ENCODE measurements at regions not wholly inside any gene's neighbourhood (a gene's known extent, or its start where the extent isn't known, plus 50 kb on each side); places are given as distances from the start of the nearest gene placed in this dataset.
"Not testable (repeated sequence)": the region's sequence is repeated elsewhere in the genome, so short reads cannot be mapped to it uniquely, and the experiment has no call there.

GRCh38 chr15:62270216-62270921 is 105.3 kb upstream of the C2CD4B start:
- no peak for DNase-seq (ENCODE audit: low read depth in 2 of 3, low spot score in 2 of 3)

- no peak for DNase-seq (ENCODE audit: low read depth in 2 of 3, low spot score in 2 of 3)
Measured at GRCh38 chr15:62272290-62272689, 107.2 kb upstream of the C2CD4B start.

DNA sequence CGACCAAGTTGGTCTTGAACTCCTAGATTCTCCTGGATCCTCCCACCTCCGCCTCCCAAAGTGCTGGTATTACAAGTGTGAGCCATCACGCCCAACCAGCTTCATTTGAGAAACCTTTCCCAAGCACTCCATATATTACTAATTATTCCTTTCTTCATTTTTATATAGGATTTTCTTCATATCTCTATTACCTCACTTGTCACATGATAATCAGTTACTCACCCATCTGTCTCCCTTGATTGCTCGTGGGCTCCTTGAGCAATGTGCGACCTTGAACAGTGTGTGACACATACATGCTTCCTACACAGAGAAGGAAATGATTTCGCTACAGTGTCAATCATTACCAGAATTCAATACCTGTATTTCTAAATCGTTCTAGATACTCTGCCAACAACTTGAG is 110.7 kb upstream of the C2CD4B start:
- no peak for DNase-seq (ENCODE audit: low read depth in 2 of 3, low spot score in 2 of 3)

DNA sequence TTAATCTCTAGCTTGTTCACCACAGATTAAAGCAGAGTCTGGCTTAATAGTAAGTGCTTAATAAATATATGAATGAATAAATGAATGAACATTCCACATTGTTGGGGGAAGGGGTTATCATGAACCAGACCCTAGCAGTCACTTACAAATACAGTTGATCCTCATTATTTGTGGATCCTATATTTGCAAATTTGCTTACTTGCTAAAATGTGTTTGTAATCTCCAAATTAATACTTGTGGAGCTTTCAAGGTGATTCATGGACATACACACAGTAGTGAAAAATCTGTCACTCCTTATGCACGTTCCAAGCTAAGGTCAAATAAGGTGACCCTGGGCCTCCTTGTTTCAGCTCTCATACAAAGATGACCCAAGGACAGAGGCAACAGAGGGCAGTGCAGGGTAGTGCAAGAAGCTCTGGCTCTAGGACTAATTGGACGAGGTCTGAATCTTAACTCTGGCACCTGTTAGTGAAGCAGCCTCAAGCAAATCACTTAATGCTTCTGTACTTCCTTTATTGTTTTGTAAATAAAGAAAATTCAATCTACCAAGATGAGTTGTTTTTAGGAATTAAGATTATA is 112.8 kb upstream of the C2CD4B start:
- no peak for DNase-seq (ENCODE audit: low read depth in 2 of 3, low spot score in 2 of 3)

- no peak for DNase-seq (ENCODE audit: low read depth in 2 of 3, low spot score in 2 of 3)
Measured at GRCh38 chr15:62278534-62278933, 113.4 kb upstream of the C2CD4B start.

GRCh38 chr15:62279041-62279440 is 114.0 kb upstream of the C2CD4B start:
- DNase-seq (ENCODE audit: low read depth in 2 of 3, low spot score in 2 of 3), result no peak

DNA sequence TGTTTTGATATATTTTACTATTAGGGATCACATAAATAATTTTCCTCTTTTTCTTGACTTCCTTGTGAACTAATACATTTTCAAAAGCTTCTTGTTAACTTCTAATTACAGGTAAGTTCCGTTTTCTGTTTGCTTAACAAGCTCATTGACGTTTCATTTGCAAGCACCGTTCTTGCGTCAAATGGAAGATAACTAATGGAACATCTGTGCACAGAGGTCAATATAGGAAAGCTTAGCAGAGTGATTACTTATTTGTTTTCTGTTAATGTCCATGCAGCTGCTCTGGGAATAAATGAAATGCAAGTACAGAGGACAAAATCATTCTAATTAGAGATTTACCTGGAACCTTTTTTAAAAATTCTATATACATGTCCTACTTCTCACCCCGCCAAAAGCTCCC is 115.5 kb upstream of the C2CD4B start:
- no peak for DNase-seq (ENCODE audit: low read depth in 2 of 3, low spot score in 2 of 3)

GRCh38 chr15:62281801-62282200 is 116.7 kb upstream of the C2CD4B start:
- DNase-seq (ENCODE audit: low read depth in 2 of 3, low spot score in 2 of 3), result not testable (repeated sequence)

DNA sequence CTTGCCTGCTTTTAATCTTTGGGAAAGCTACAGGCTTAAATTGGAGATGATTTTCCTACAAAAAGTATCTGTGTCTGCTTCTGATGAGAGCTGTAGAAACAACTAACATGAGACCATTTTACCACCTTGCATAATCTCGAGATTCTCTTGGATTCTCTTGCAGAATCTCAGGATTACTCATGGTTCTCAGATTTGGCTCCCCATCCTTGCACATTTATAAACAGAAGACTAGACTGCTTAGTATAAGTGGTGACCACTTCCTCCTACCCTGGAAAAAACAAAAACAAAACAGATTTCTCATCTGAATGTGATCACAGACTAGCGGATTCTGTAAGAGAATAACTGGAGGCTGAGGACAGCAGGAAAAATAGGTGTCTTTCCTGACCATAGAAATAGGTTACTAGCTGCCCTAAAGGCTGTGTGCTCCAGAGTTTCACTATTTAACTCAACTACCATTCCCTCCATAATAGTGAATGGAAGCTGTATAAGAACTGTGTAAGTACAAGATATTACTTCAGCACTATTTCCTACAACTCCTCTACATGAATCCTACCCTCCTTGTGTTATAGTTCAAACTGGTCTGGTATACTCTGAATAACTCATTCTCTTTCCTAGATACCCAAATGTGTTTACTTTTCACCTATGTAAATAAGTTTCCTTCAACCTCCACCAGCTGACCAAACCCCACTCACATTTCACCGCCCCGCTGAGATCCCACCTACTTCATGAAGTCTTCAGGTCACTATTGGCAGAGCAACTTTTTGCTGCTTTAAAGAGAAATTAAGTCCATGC is 122.2 kb upstream of the C2CD4B start:
- DNase-seq (ENCODE audit: low read depth in 2 of 3, low spot score in 2 of 3), result no peak

DNA sequence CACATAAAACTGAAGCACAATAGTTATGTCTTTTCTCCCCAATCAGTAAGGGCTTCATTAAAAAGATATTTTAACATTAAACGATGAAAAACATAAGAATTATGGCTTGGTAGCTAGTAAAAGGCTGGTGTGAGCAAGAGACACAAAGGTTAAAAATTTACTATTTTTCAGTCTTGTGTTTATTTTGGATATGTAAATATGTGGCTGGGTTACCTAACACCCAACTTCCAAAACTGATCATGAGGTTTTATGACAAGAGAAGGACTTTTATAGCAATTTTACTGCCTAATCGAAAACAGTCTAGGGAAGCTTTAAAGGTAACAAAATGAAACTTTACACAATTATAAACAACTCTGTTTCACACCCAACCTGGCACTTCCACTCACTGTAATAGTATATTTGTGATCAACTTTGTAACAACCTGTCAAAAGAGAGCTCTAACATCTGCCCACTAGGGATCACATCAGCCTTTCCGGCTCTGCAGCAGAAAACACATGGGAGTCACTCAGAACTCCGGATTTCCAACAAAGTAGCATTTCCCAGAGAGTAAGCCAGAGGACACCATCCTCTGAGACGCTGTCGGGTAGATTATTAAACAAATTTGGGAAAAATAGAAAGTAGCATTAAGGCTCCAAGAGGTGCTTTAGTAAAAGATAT is 123.4 kb upstream of the C2CD4B start:
- DNase-seq (ENCODE audit: low read depth in 2 of 3, low spot score in 2 of 3), result no peak

- DNase-seq (ENCODE audit: low read depth in 2 of 3, low spot score in 2 of 3), result no peak
Measured at GRCh38 chr15:62291262-62291661, 126.2 kb upstream of the C2CD4B start.

- DNase-seq (ENCODE audit: low read depth in 2 of 3, low spot score in 2 of 3), result no peak
Measured at GRCh38 chr15:62296756-62297507, 131.8 kb upstream of the C2CD4B start.

GRCh38 chr15:62297522-62297921 is 132.4 kb upstream of the C2CD4B start:
- no peak for DNase-seq (ENCODE audit: low read depth in 2 of 3, low spot score in 2 of 3)

DNA sequence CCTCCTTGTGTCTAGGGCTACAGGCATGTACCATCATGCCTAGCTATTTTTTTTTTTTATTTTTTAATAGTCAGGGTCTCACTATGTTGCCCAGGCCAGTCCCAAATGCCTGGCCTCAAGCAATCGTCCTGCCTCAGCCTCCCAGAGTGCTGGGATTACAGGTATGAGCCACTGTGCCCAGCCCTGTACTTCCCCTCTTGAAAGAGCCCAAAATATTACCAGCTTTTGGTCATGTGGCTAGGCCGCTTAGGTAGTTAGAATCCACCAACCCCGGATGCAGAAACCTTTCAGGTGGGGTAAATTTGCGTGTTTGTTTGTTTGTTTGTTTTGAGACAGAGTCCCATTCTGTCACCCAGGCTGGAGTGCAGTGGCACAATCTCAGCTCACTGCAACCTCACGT is 132.8 kb upstream of the C2CD4B start:
- DNase-seq (ENCODE audit: low read depth in 2 of 3, low spot score in 2 of 3), result no peak

DNA sequence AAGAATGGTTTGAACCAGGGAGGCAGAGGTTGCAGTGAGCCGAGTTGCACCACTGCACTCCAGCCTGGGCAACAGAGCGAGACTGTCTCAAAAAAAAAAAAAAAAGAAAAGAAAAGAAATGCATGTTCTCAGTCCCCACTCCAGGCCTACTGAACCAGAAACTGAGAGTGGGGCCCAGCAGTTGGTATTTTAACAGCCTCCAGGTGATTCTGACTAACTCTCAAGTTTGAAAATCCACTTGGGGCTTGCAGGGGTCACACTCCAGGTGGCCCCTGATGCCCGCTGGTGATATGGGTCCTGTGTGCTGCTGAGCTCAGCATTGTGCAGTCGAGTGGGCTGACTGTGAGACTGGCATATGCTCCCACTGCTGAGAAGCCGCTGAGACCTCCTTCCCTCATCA is 133.7 kb upstream of the C2CD4B start:
- no peak for DNase-seq (ENCODE audit: low read depth in 2 of 3, low spot score in 2 of 3)

- no peak for DNase-seq (ENCODE audit: low read depth in 2 of 3, low spot score in 2 of 3)
Measured at GRCh38 chr15:62299541-62299940, 134.5 kb upstream of the C2CD4B start.

DNA sequence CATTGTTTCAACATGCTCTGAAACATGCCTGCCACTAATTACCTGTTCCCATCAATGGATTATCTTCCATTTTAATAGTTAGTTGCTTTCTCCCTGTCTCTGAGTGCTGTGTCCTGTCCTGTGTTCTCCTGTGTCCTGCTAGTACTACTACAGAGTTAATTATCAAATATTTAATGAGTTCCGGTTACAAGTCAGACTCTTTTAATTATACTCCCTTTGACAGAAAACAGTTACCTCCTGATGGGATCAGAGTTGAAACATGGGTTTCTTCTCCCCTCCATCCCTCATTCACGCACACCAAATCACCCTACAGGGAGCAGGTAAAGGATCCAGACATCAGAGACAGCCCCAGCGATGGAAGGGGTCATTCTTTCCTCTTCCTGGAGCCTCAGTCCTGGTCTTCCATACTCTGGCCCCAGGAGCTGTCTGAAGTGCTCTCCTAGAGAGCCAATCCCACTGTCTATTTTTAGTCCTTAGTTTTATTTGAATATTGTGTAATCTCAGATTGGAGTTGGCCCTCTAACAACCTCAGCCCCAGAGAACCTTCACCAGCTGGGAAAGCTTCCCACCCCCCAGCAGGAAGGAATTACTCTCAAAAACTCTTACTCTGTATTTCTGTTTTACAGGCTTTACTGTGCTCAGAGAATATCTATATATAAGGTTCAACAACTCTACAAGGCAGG is 137.0 kb upstream of the C2CD4B start:
- DNase-seq (ENCODE audit: low read depth in 2 of 3, low spot score in 2 of 3), result no peak

DNA sequence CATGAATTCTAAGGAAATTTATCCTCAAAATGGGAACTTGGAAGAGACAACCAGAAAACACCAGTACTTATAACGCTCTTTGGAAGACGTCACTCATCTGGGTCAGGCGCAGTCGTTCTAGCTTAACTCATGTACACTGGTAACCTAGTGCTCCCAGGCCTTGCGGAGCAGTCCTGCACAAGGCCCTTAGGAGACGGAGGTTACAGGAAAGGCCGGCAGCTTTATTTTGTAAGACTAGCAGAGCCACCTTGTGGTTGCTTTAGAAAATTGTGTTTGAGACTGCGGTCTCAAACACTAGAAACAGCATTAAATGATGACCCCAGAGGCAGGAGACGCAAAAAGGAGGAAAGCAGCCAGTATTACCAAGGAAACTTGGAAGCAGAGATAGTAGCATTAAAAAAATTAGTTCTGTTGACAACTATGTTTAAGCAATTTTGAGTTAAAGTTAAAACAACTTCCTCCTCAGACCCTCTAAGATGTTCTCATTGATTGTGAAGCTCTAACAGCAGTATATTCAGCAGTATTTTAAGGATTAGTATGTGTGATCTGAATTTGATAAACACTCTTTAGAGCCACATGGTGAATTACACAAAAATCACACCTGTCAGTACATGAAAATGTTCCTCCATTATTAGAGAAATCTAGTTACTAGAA is 141.9 kb upstream of the C2CD4B start:
- DNase-seq (ENCODE audit: low read depth in 2 of 3, low spot score in 2 of 3), result peak in 2 of 3 donors; percentile 19 to 29

DNA sequence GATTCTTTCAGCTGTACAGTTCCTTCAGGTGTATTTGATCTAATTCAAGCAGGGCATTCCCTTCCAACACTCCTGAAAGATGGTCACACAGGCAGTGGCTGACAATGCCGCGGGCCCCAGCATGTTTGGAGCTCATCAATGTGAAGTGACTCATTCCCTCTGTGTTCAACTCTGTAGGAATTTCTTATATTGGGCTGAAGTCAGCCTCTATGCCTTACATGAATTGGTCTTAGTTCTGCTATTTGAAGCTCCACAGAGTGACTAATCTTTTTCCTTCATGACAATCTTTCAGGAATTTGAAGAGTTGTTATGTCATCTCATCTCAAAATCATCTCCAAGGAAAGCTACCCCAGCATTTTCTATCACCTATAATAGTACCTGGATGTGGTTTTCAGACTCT is 142.5 kb upstream of the C2CD4B start:
- no peak for DNase-seq (ENCODE audit: low read depth in 2 of 3, low spot score in 2 of 3)
